ENCODE measurements at regions not wholly inside any gene's neighbourhood (a gene's known extent, or its start where the extent isn't known, plus 50 kb on each side); places are given as distances from the start of the nearest gene placed in this dataset.
"Not testable (repeated sequence)": the region's sequence is repeated elsewhere in the genome, so short reads cannot be mapped to it uniquely, and the experiment has no call there.

GRCh38 chr10:87416892-87417291 is 59.3 kb downstream of the NUTM2D start:
- ATAC-seq (ENCODE audit: low read depth); H3K79me1 ChIP-seq (ENCODE audit: low read depth in 1 of 2, low read length in 2 of 2); H3K36me3 ChIP-seq (ENCODE audit: control insufficient read depth, insufficient read depth, low read length); H2AFZ ChIP-seq (replicated peaks; ENCODE audit: low read length, poor library complexity); H3K27me3 ChIP-seq (ENCODE audit: control insufficient read depth, insufficient read depth, low read length); H2BK120ac ChIP-seq (ENCODE audit: low read depth, low read length); H3K27ac ChIP-seq (ENCODE audit: insufficient read depth, low read length); dilution Hi-C loops (cut with HindIII; ENCODE audit: low sequenced_read_pairs, unreplicated experiment); H4K5ac ChIP-seq (ENCODE audit: low read depth, low read length); H3K4ac ChIP-seq (ENCODE audit: low read depth, low read length); H3K4me3 ChIP-seq (ENCODE audit: insufficient read depth, low read depth, low read length); H3K23ac ChIP-seq (ENCODE audit: low read depth, low read length); H3K14ac ChIP-seq (replicated peaks; ENCODE audit: low read depth, low read length); H3K4me2 ChIP-seq (ENCODE audit: low read depth, low read length); DNase-seq; H4K20me1 ChIP-seq (ENCODE audit: insufficient read depth, low read length); H2BK15ac ChIP-seq (ENCODE audit: low read depth, low read length); H3K9me1 ChIP-seq (ENCODE audit: insufficient read depth, low read length); H2BK20ac ChIP-seq (ENCODE audit: low read depth, low read length); POLR2A ChIA-PET (ENCODE audit: unreplicated experiment); BruUV-seq (replicated peaks); intact Hi-C loops (cut with micrococcal nuclease); H3K18ac ChIP-seq (ENCODE audit: low read depth, low read length); H4K91ac ChIP-seq (ENCODE audit: insufficient read depth, low read depth, low read length); H3K9me3 ChIP-seq (ENCODE audit: control insufficient read depth, insufficient read depth, low read length); H2AK9ac ChIP-seq (replicated peaks; ENCODE audit: low read depth, low read length, poor library complexity); H4K8ac ChIP-seq (ENCODE audit: low read depth in 2 of 2, low read length in 2 of 2); H3K4me1 ChIP-seq (ENCODE audit: control insufficient read depth, insufficient read depth, low read length); in situ Hi-C loops (cut with MboI; ENCODE audit: low sequenced_read_pairs); CTCF ChIA-PET; H2BK5ac ChIP-seq (ENCODE audit: low read depth, low read length, poor library complexity, severe bottlenecking); H2AK5ac ChIP-seq (ENCODE audit: low read depth, low read length); H3K9ac ChIP-seq (ENCODE audit: low read depth, low read length); H3K56ac ChIP-seq (ENCODE audit: extremely low read depth, insufficient read depth, low read length): not testable (repeated sequence)
- WGBS, 2 experiments (ENCODE audit: extremely low coverage in 2 of 2, insufficient read length in 1 of 2) = 36% methylated on average over 2 of the region's 3 CpGs; no CpG with 5 or more reads in 1 of the 2 experiments

DNA sequence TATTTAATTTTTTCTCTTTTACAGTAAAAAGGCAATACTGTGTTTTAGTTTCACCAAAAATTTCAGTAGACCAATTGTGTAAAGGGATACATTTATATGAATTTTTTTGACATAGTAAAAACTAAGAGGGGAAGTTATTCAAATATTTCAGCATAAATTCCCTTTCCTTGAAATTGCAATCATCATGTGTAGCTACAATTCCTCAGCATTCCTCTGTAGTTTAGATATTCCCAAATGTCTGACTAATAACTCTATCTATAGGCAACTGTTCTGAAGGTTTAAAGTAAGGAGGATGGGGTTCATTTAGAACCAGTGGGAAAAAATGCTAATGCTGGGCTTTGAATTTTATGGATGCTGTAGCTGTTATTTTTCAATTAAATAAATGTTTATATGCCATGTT is 65.1 kb downstream of the NUTM2D start:
- H4K5ac ChIP-seq (ENCODE audit: low read depth, low read length); H4K8ac ChIP-seq (ENCODE audit: low read depth in 2 of 2, low read length in 2 of 2); H4K91ac ChIP-seq (ENCODE audit: insufficient read depth, low read depth, low read length); H2AFZ ChIP-seq (replicated peaks; ENCODE audit: low read length, poor library complexity); H3K4ac ChIP-seq (ENCODE audit: low read depth, low read length); H3K56ac ChIP-seq (ENCODE audit: extremely low read depth, insufficient read depth, low read length); H2BK15ac ChIP-seq (ENCODE audit: low read depth, low read length); intact Hi-C loops (cut with micrococcal nuclease); H3K27me3 ChIP-seq (ENCODE audit: control insufficient read depth, insufficient read depth, low read length); in situ Hi-C loops (cut with MboI; ENCODE audit: low sequenced_read_pairs); H3K9me1 ChIP-seq (ENCODE audit: insufficient read depth, low read length); H3K27ac ChIP-seq (ENCODE audit: insufficient read depth, low read length); H3K4me3 ChIP-seq (ENCODE audit: insufficient read depth, low read depth, low read length); H2BK5ac ChIP-seq (ENCODE audit: low read depth, low read length, poor library complexity, severe bottlenecking); BruUV-seq (replicated peaks); H3K4me1 ChIP-seq (ENCODE audit: control insufficient read depth, insufficient read depth, low read length); H2AK5ac ChIP-seq (ENCODE audit: low read depth, low read length); ATAC-seq (ENCODE audit: low read depth); DNase-seq; H3K36me3 ChIP-seq (ENCODE audit: control insufficient read depth, insufficient read depth, low read length); CTCF ChIA-PET; H4K20me1 ChIP-seq (ENCODE audit: insufficient read depth, low read length); H2BK20ac ChIP-seq (ENCODE audit: low read depth, low read length); H3K9me3 ChIP-seq (ENCODE audit: control insufficient read depth, insufficient read depth, low read length); H3K4me2 ChIP-seq (ENCODE audit: low read depth, low read length); H3K79me1 ChIP-seq (ENCODE audit: low read depth in 1 of 2, low read length in 2 of 2); H2BK120ac ChIP-seq (ENCODE audit: low read depth, low read length); H3K18ac ChIP-seq (ENCODE audit: low read depth, low read length); dilution Hi-C loops (cut with HindIII; ENCODE audit: low sequenced_read_pairs, unreplicated experiment); H2AK9ac ChIP-seq (replicated peaks; ENCODE audit: low read depth, low read length, poor library complexity); H3K23ac ChIP-seq (ENCODE audit: low read depth, low read length); H3K9ac ChIP-seq (ENCODE audit: low read depth, low read length); H3K14ac ChIP-seq (replicated peaks; ENCODE audit: low read depth, low read length); POLR2A ChIA-PET (ENCODE audit: unreplicated experiment): not testable (repeated sequence)
